ENCODE measurements at regions not wholly inside any gene's neighbourhood (a gene's known extent, or its start where the extent isn't known, plus 50 kb on each side); places are given as distances from the start of the nearest gene placed in this dataset.

DNA sequence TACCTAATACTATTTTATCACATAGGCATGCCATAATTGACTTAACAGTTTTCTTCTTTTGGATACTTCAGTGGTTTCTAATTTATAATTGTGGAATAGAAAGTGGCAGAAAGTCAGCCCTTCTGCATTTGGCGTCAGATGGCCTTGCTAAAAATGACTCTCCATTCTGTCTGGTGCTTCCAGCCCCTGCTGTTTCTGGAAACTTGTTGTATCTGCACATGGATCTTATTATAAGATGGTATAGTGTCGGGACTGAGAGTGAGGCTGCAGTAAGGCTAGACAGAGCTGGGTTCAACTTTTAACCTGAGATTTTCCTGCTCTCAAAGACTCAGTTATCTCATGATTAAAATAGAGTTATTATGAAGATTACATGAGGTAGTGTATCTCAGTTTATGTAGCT is 74.8 kb upstream of the WDR72 start:
- TF ChIP-seq, protein P1, sequence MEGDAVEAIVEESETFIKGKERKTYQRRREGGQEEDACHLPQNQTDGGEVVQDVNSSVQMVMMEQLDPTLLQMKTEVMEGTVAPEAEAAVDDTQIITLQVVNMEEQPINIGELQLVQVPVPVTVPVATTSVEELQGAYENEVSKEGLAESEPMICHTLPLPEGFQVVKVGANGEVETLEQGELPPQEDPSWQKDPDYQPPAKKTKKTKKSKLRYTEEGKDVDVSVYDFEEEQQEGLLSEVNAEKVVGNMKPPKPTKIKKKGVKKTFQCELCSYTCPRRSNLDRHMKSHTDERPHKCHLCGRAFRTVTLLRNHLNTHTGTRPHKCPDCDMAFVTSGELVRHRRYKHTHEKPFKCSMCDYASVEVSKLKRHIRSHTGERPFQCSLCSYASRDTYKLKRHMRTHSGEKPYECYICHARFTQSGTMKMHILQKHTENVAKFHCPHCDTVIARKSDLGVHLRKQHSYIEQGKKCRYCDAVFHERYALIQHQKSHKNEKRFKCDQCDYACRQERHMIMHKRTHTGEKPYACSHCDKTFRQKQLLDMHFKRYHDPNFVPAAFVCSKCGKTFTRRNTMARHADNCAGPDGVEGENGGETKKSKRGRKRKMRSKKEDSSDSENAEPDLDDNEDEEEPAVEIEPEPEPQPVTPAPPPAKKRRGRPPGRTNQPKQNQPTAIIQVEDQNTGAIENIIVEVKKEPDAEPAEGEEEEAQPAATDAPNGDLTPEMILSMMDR (IDR thresholded peaks at IDR 0.05), result no peak
- no peak for TF ChIP-seq ZFX (IDR thresholded peaks at IDR 0.05; ENCODE audit: borderline replicate concordance)
